GM23338 (cell line): ENCODE measurements at regions not wholly inside any gene's neighbourhood (a gene's known extent, or its start where the extent isn't known, plus 50 kb on each side); places are given as distances from the start of the nearest gene placed in this dataset.

Source experiments
- ATAC-seq: fragments of 200-7000 bp; cut with Tn5 transposase; 3 replicates; pipeline ENCODE4 v1.9.1; 2020
- DNase-seq: peaks from one replicate; pipeline ENCODE4 v3.0.0-alpha.2; 2015; ENCODE audit warnings: low spot score
- H2AFZ ChIP-seq: fragments of 200-600 bp; sonication (generic); 2 replicates; pipeline ENCODE4 v1.8.0; 2016; ENCODE audit warnings: antibody characterized with exemption, mild to moderate bottlenecking, moderate library complexity
- H3F3A ChIP-seq: fragments of 200-600 bp; sonication (generic); replicated peaks from 2 replicates; pipeline ENCODE4 v1.8.0; 2017; ENCODE audit warnings: antibody characterized with exemption, mixed run types, low read depth
- H3K27ac ChIP-seq: fragments of 200-600 bp; sonication (generic); 2 replicates; pipeline ENCODE4 v1.6.1; 2016; ENCODE audit warnings: low read depth
- H3K27me3 ChIP-seq: fragments of 200-600 bp; sonication (generic); 2 replicates; pipeline ENCODE4 v1.8.0; 2016; ENCODE audit warnings: mild to moderate bottlenecking, mixed run types, moderate library complexity; ENCODE audit not compliant: insufficient read depth
- H3K36me3 ChIP-seq: fragments of 200-600 bp; sonication (generic); 2 replicates; pipeline ENCODE4 v1.8.0; 2016; ENCODE audit warnings: mild to moderate bottlenecking; ENCODE audit not compliant: insufficient read depth
- H3K4me1 ChIP-seq: fragments of 200-600 bp; sonication (generic); 2 replicates; pipeline ENCODE4 v1.8.0; 2016; ENCODE audit warnings: mild to moderate bottlenecking, moderate library complexity; ENCODE audit not compliant: insufficient read depth
- H3K4me2 ChIP-seq: fragments of 200-600 bp; sonication (generic); 2 replicates; pipeline ENCODE4 v1.7.1; 2017; ENCODE audit warnings: mixed run types
- H3K4me3 ChIP-seq: fragments of 200-600 bp; sonication (generic); 2 replicates; pipeline ENCODE4 v1.6.1; 2016; ENCODE audit warnings: mixed run types
- H3K79me2 ChIP-seq: fragments of 200-600 bp; sonication (generic); replicated peaks from 2 replicates; pipeline ENCODE4 v1.8.0; 2017; ENCODE audit warnings: mild to moderate bottlenecking; ENCODE audit not compliant: insufficient read depth
- H3K9me2 ChIP-seq: fragments of 200-600 bp; sonication (generic); 2 replicates; pipeline ENCODE4 v1.8.0; 2017; ENCODE audit not compliant: insufficient read depth
- H4K20me1 ChIP-seq: fragments of 200-600 bp; sonication (generic); replicated peaks from 2 replicates; pipeline ENCODE4 v1.8.0; 2017; ENCODE audit warnings: mild to moderate bottlenecking; ENCODE audit not compliant: insufficient read depth
- H3K27ac Mint-ChIP-seq: 2 replicates; pipeline ENCODE4 v1.8.0; 2020; ENCODE audit warnings: inconsistent platforms, mild to moderate bottlenecking, moderate library complexity, mixed read lengths
- H3K27me3 Mint-ChIP-seq: 3 replicates; pipeline ENCODE4 v1.8.0; 2022; ENCODE audit warnings: low read depth, mild to moderate bottlenecking, moderate library complexity, mixed read lengths, inconsistent platforms; ENCODE audit not compliant: insufficient read depth, poor library complexity
- H3K36me3 Mint-ChIP-seq: 3 replicates; pipeline ENCODE4 v1.8.0; 2021; ENCODE audit warnings: low read depth, mild to moderate bottlenecking, inconsistent platforms, moderate library complexity, mixed read lengths
- H3K4me1 Mint-ChIP-seq: 3 replicates; pipeline ENCODE4 v1.8.0; 2020; ENCODE audit warnings: mild to moderate bottlenecking, inconsistent platforms, mixed read lengths
- H3K4me3 Mint-ChIP-seq: 3 replicates; pipeline ENCODE4 v1.8.0; 2021; ENCODE audit warnings: moderate library complexity, mild to moderate bottlenecking, inconsistent platforms, mixed read lengths
- H3K9me3 Mint-ChIP-seq: 3 replicates; pipeline ENCODE4 v1.8.0; 2020; ENCODE audit warnings: moderate library complexity, mild to moderate bottlenecking, inconsistent platforms, mixed read lengths
- CREB1 ChIP-seq: fragments of 250-450 bp; sonication (Bioruptor Pico); IDR thresholded peaks from 2 replicates; pipeline ENCODE4 v1.5.0; 2020; ENCODE audit warnings: low read depth, mild to moderate bottlenecking, moderate library complexity
- CTCF ChIP-seq, 2 experiments: fragments of 200-600 bp in 1 of 2; sonication (generic) in 1 of 2; conservative IDR thresholded peaks; 2 replicates each; pipeline versions ENCODE4 v1.5.1 to v1.6.1; 2016 to 2017; ENCODE audit warnings: antibody characterized with exemption in 2 of 2, low read depth in 2 of 2, mild to moderate bottlenecking in 2 of 2, moderate library complexity in 1 of 2
- ETS1 ChIP-seq: IDR thresholded peaks from 2 replicates; pipeline ENCODE4 v1.6.1; 2016; ENCODE audit warnings: antibody characterized with exemption
- EZH2 ChIP-seq: fragments of 200-600 bp; sonication (generic); IDR thresholded peaks from one replicate; pipeline ENCODE4 v1.8.0; 2017; ENCODE audit warnings: antibody characterized with exemption, mild to moderate bottlenecking, low read depth; ENCODE audit not compliant: unreplicated experiment
- EZH2phosphoT487 ChIP-seq: fragments of 200-600 bp; sonication (generic); IDR thresholded peaks from one replicate; pipeline ENCODE4 v1.8.1; 2018; ENCODE audit warnings: antibody characterized with exemption; ENCODE audit not compliant: unreplicated experiment
- JUNB ChIP-seq: IDR thresholded peaks from one replicate; pipeline ENCODE4 v1.6.1; 2016; ENCODE audit warnings: antibody characterized with exemption; ENCODE audit not compliant: unreplicated experiment
- NANOG ChIP-seq: IDR thresholded peaks from 2 replicates; pipeline ENCODE4 v1.6.1; 2016; ENCODE audit warnings: antibody characterized with exemption, borderline replicate concordance
- POLR2AphosphoS5 ChIP-seq: IDR thresholded peaks from 2 replicates; pipeline ENCODE4 v1.6.1; 2016; ENCODE audit warnings: antibody characterized with exemption, low read depth
- STAT1 ChIP-seq: IDR thresholded peaks from one replicate; pipeline ENCODE4 v1.6.1; 2016; ENCODE audit warnings: antibody characterized with exemption; ENCODE audit not compliant: unreplicated experiment
- ZNF114 ChIP-seq: fragments of 250-450 bp; sonication (Bioruptor Pico); IDR thresholded peaks from 2 replicates; pipeline ENCODE4 v1.5.0; 2020; ENCODE audit warnings: mild to moderate bottlenecking, moderate library complexity

GRCh38 chr12:90710711-90711110 is 244.3 kb downstream of the CCER1 start:
- ATAC-seq (no peak), DNase-seq (no peak)
- H3K9me2 ChIP-seq: no peaks in the 10 kb centered on the region
- H3K27me3 Mint-ChIP-seq: peaks cover 3% of the 10 kb centered on the region
- no peaks in the 10 kb centered on the region for H3K79me2 ChIP-seq
- no peaks in the 10 kb centered on the region for H3K4me1 ChIP-seq
- no peak overlapping the region for H3K27ac Mint-ChIP-seq
- H3F3A ChIP-seq: no peaks in the 10 kb centered on the region
- no peak overlapping the region for H3K4me3 Mint-ChIP-seq
- H3K9me3 Mint-ChIP-seq: no peaks in the 10 kb centered on the region
- no peak overlapping the region for H3K4me2 ChIP-seq
- no peaks in the 10 kb centered on the region for H3K36me3 ChIP-seq
- no peak overlapping the region; the same call in 1 of the 2 replicates for H2AFZ ChIP-seq
- no peaks in the 10 kb centered on the region for H3K36me3 Mint-ChIP-seq
- TF ChIP-seq ETS1 (no peak), CTCF (conservative IDR thresholded peaks at IDR 0.05; ENCODE audit: low read depth in 2 of 2) (no peak), NANOG (no peak), ZNF114 (CRISPR knock-in tag) (no peak), STAT1 (no peak)
- H3K4me3 ChIP-seq: no peak overlapping the region
- H4K20me1 ChIP-seq: no peaks in the 10 kb centered on the region
- no peak overlapping the region for H3K27ac ChIP-seq
- H3K27me3 ChIP-seq: no peaks in the 10 kb centered on the region
- no peaks in the 10 kb centered on the region for H3K4me1 Mint-ChIP-seq

- no peak for DNase-seq
- Histone ChIP-seq H2AFZ (peak overlapping the region; percentile 85; the same call in 1 of the 2 replicates), H4K20me1 (no peaks in the 10 kb centered on the region), H3K4me2 (no peak overlapping the region), H3F3A (no peaks in the 10 kb centered on the region), H3K9me2 (no peaks in the 10 kb centered on the region), H3K4me1 (no peaks in the 10 kb centered on the region), H3K27me3 (no peaks in the 10 kb centered on the region), H3K4me3 (no peak overlapping the region), H3K36me3 (no peaks in the 10 kb centered on the region), H3K27ac (no peak overlapping the region), H3K79me2 (no peaks in the 10 kb centered on the region)
- no peak for ATAC-seq
- Mint-ChIP-seq H3K27ac (no peak overlapping the region), H3K4me3 (no peak overlapping the region), H3K9me3 (no peaks in the 10 kb centered on the region), H3K27me3 (peaks cover 1% of the 10 kb centered on the region), H3K36me3 (no peaks in the 10 kb centered on the region), H3K4me1 (no peaks in the 10 kb centered on the region)
- no peak for TF ChIP-seq ZNF114 (CRISPR knock-in tag)
- TF ChIP-seq CREB1 (CRISPR knock-in tag): no peak
- no peak for TF ChIP-seq POLR2AphosphoS5
- TF ChIP-seq JUNB: no peak
- TF ChIP-seq EZH2phosphoT487: no peak
- TF ChIP-seq NANOG: no peak
- TF ChIP-seq ETS1: no peak
- TF ChIP-seq CTCF (conservative IDR thresholded peaks at IDR 0.05; ENCODE audit: low read depth in 2 of 2): no peak
- no peak for TF ChIP-seq EZH2
- TF ChIP-seq STAT1: no peak
These were observed 248.9 kb downstream of the CCER1 start for GRCh38 chr12:90706036-90706435.
